22Rv1 (cell line): ENCODE measurements at regions not wholly inside any gene's neighbourhood (a gene's known extent, or its start where the extent isn't known, plus 50 kb on each side); places are given as distances from the start of the nearest gene placed in this dataset.

Source experiments
- H3K27ac ChIP-seq: fragments of 450-650 bp; 2 replicates; pipeline ENCODE4 v1.5.1; 2017
- CTCF ChIP-seq: fragments of 450-650 bp; IDR thresholded peaks from 2 replicates; pipeline ENCODE4 v1.5.1; 2017; ENCODE audit warnings: mild to moderate bottlenecking
- ZFX ChIP-seq: fragments of 450-650 bp; IDR thresholded peaks from 2 replicates; pipeline ENCODE4 v1.6.1; 2017; ENCODE audit warnings: antibody characterized with exemption, borderline replicate concordance

GRCh38 chr7:108838198-108838597 is 268.5 kb downstream of the DNAJB9 start:
- no peak overlapping the region for H3K27ac ChIP-seq
- TF ChIP-seq CTCF, result no peak
- TF ChIP-seq ZFX, result no peak

GRCh38 chr7:108839076-108839475 is 269.4 kb downstream of the DNAJB9 start:
- H3K27ac ChIP-seq, result no peak overlapping the region
- TF ChIP-seq CTCF (no peak), ZFX (no peak)

- no peak for TF ChIP-seq CTCF
- no peak for TF ChIP-seq ZFX
- no peak overlapping the region for H3K27ac ChIP-seq
These were observed 276.3 kb downstream of the DNAJB9 start for GRCh38 chr7:108845951-108846350.

- H3K27ac ChIP-seq, result no peak overlapping the region
- TF ChIP-seq ZFX, result no peak
- TF ChIP-seq CTCF, result no peak
These were observed 276.8 kb downstream of the DNAJB9 start for GRCh38 chr7:108846471-108846870.

GRCh38 chr7:108848486-108848885 is 278.8 kb downstream of the DNAJB9 start:
- no peak overlapping the region for H3K27ac ChIP-seq
- TF ChIP-seq CTCF, result no peak
- no peak for TF ChIP-seq ZFX

GRCh38 chr7:108860615-108861014 is 290.9 kb downstream of the DNAJB9 start:
- TF ChIP-seq CTCF, result no peak
- no peak for TF ChIP-seq ZFX
- no peak overlapping the region for H3K27ac ChIP-seq

GRCh38 chr7:108861071-108861470 is 291.4 kb downstream of the DNAJB9 start:
- no peak overlapping the region for H3K27ac ChIP-seq
- no peak for TF ChIP-seq ZFX
- TF ChIP-seq CTCF, result no peak
